IPS-18a (cell line): ENCODE measurements at regions not wholly inside any gene's neighbourhood (a gene's known extent, or its start where the extent isn't known, plus 50 kb on each side); places are given as distances from the start of the nearest gene placed in this dataset.

Source experiments
- H3K27ac ChIP-seq: one replicate; pipeline ENCODE4 v1.5.1; 2013; ENCODE audit warnings: low read length
- H3K27me3 ChIP-seq: one replicate; pipeline ENCODE4 v1.6.1; 2013; ENCODE audit warnings: mild to moderate bottlenecking, low read length; ENCODE audit not compliant: control insufficient read depth, insufficient read depth
- H3K36me3 ChIP-seq: one replicate; pipeline ENCODE4 v1.6.1; 2013; ENCODE audit warnings: low read depth, low read length; ENCODE audit not compliant: control insufficient read depth
- H3K4me1 ChIP-seq: one replicate; pipeline ENCODE4 v1.6.1; 2013; ENCODE audit warnings: low read depth, low read length; ENCODE audit not compliant: control insufficient read depth
- H3K4me3 ChIP-seq: one replicate; pipeline ENCODE4 v1.5.1; 2013; ENCODE audit warnings: low read length
- H3K9ac ChIP-seq: one replicate; pipeline ENCODE4 v1.6.1; 2013; ENCODE audit warnings: mild to moderate bottlenecking, low read length, moderate library complexity
- H3K9me3 ChIP-seq: one replicate; pipeline ENCODE4 v1.6.1; 2013; ENCODE audit warnings: low read depth, low read length; ENCODE audit not compliant: control insufficient read depth

DNA sequence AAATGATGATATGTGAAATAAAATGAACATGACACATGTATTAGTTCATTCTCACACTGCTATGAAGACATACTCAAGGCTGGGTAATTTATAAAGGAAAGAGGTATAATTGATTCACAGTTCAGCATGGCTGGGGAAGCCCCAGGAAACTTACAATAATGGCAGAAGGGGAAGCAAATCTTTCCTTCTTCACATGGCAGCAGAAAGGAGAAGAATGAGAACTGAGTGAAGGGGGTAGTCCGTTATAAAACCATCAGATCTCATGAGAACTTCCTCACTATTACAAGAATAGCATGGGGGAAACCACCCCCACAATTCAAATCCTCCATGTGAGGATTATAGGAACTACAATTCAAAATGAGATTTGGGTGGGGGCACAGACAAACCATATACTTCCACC lies 243.9 kb upstream of the GYPA start:
- Histone ChIP-seq H3K4me1 (no peaks in the 10 kb centered on the region), H3K9me3 (peaks cover 7% of the 10 kb centered on the region), H3K4me3 (no peak overlapping the region), H3K36me3 (no peaks in the 10 kb centered on the region), H3K27ac (no peak overlapping the region), H3K9ac (no peak overlapping the region), H3K27me3 (no peaks in the 10 kb centered on the region)

DNA sequence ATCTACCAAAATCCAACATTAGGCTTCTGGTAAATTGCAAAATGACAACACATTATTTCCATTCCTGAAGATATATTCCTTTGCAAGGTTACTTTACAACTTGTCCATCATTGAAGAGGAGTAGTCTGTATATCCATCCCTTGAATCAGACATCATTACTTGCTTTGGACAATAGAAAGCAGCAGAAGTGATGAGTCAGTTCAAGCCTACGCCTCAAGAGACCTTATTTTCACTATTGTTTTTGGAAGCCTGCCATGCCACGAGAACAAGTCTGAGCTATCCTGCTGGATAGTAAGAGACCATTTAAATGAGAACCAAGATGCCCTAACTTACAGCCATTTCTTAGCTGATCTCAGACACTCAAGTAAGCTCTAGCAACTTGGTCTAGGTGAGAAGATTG lies 246.0 kb upstream of the HHIP start:
- Histone ChIP-seq H3K4me3 (no peak overlapping the region), H3K27ac (no peak overlapping the region), H3K9ac (no peak overlapping the region), H3K36me3 (no peaks in the 10 kb centered on the region), H3K4me1 (no peaks in the 10 kb centered on the region), H3K27me3 (no peaks in the 10 kb centered on the region), H3K9me3 (no peaks in the 10 kb centered on the region)

DNA sequence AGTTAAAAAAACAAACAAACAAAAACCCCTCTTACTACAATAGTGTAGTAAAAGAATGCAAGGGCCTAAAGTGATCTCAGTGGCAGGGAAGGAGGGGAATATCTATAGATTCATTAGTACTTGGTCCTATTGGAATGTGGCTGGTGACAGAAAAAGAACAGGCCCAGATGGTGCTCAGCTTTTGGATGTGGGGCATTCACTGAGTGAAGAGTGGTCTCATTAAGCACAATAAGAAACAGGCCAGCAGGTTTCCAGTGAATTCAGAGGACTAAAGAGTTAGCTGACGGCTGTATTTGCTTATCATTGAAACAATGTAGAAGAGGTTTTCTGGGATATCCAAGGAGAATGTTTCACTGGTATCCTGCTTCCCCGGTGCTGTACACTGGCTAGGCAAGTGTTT lies 243.8 kb upstream of the HHIP start:
- Histone ChIP-seq H3K27me3 (no peaks in the 10 kb centered on the region), H3K9ac (no peak overlapping the region), H3K4me3 (no peak overlapping the region), H3K36me3 (no peaks in the 10 kb centered on the region), H3K27ac (no peak overlapping the region), H3K9me3 (no peaks in the 10 kb centered on the region), H3K4me1 (no peaks in the 10 kb centered on the region)

DNA sequence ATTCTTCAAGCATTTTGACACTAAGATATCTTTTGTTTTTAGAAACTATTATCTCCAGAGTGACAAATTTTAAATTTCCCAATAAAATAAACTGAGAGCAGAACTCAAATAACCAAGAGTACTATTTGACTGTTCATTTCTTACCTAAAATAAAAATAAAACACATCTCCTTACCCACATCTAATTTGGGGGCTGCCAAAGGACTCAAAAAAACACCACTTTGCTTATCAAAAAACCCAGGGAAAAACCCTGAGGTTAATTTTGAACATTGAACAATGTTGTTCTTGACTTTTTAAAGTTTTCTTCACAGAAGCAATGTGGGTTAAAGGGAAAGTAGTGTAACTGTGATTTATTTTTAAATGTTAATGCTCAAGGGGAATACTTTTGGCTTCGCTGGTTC lies 243.0 kb upstream of the HHIP start:
- H3K4me1 ChIP-seq: no peaks in the 10 kb centered on the region
- H3K36me3 ChIP-seq: no peaks in the 10 kb centered on the region
- H3K9me3 ChIP-seq: no peaks in the 10 kb centered on the region
- no peak overlapping the region for H3K27ac ChIP-seq
- H3K27me3 ChIP-seq: no peaks in the 10 kb centered on the region
- H3K4me3 ChIP-seq: no peak overlapping the region
- H3K9ac ChIP-seq: no peak overlapping the region

DNA sequence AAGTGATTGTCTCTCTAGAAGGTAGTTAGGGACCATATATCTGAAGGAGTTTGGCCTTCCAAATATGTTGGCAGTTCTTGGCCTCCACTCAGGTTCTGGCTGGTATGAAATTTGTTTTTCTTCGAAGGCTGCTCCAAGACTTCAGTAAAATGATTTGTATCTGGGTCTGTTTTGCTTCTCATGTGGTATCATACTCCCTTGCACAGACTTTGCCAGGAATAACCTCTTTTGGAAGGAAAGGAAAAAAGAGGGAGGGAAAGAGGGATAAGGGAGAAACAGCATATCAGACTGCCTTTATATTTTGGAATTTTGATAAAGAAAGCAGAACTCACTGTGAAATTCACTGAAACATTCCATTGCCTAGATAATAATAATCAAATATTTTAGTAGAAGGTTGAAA lies 242.1 kb upstream of the HHIP start:
- H3K9ac ChIP-seq: no peak overlapping the region
- H3K4me1 ChIP-seq: no peaks in the 10 kb centered on the region
- H3K4me3 ChIP-seq: no peak overlapping the region
- no peaks in the 10 kb centered on the region for H3K9me3 ChIP-seq
- H3K36me3 ChIP-seq: no peaks in the 10 kb centered on the region
- no peaks in the 10 kb centered on the region for H3K27me3 ChIP-seq
- H3K27ac ChIP-seq: no peak overlapping the region

DNA sequence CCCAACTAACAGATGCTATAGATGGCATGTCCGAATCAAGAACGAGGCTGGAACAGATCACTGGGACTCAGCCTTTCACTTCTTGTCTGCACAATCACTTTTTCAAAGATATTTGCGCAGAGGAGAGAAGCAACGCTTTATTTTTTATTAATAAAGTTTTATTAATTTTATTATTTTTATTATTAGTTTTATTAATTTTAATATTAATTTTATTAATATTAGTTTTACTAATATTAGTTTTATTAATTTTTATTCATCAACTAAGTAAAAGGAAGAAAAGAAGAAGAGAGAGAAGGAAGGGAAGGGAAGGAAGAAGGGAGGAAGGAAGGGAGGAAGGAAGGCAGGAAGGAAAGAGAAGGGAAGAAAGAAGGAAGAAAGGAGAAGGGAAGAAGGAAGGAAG lies 236.4 kb upstream of the HHIP start:
- Histone ChIP-seq H3K9ac (no peak overlapping the region), H3K36me3 (no peaks in the 10 kb centered on the region), H3K27me3 (no peaks in the 10 kb centered on the region)

DNA sequence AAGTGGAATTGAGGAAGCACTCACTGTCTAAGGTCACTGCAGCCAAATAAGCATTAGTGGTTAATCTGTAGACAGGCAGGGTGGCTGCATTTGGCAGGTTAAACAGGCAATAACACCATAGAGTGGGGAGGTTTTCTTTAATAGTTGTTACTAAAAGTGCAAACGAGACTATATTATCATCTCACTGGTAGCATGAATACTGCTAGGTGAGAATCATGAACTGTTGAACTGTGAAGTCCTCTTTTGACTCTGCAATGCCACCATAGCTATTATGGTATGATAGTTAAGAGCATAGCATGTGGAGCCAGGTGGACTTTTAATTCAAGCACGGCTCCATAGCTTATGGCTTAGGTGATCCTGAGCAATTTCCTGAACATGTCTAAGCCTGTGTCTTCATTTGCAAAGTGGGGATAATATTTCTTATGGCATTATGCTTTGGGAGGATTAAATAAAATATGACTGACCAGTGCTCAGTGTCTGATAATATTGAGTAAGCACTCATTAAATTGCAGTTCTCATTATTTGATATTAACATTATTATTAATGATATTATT lies 235.6 kb upstream of the HHIP start:
- no peaks in the 10 kb centered on the region for H3K36me3 ChIP-seq
- H3K27ac ChIP-seq: no peak overlapping the region
- H3K9ac ChIP-seq: no peak overlapping the region
- H3K4me1 ChIP-seq: no peaks in the 10 kb centered on the region
- no peak overlapping the region for H3K4me3 ChIP-seq
- no peaks in the 10 kb centered on the region for H3K9me3 ChIP-seq
- no peaks in the 10 kb centered on the region for H3K27me3 ChIP-seq

More for the DNA sequence above, 236.4 kb upstream of the HHIP start:
- Histone ChIP-seq H3K4me3 (no peak overlapping the region), H3K27ac (no peak overlapping the region), H3K4me1 (no peaks in the 10 kb centered on the region), H3K9me3 (no peaks in the 10 kb centered on the region)

DNA sequence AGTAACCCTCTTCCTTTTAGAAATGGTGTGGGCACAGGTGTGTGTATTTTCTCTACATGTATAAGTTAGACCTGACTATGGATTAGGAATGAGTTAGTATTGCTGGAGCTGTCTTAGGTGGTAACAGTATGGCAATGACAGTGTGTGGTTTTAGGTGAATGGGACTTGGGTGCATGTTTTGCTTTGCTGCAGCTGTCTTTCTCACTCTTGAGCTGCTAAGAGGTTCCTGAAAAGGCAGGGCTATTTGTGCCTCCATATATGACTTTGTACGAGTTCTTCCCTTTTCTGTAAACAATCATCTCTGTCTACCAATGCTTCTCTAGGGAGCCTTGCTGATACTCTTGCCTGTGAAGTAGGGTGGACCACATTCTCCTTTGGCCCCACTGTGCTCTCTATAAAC lies 234.8 kb upstream of the HHIP start:
- Histone ChIP-seq H3K27ac (no peak overlapping the region), H3K27me3 (no peaks in the 10 kb centered on the region), H3K4me1 (no peaks in the 10 kb centered on the region), H3K4me3 (no peak overlapping the region), H3K9ac (no peak overlapping the region), H3K9me3 (no peaks in the 10 kb centered on the region), H3K36me3 (no peaks in the 10 kb centered on the region)

DNA sequence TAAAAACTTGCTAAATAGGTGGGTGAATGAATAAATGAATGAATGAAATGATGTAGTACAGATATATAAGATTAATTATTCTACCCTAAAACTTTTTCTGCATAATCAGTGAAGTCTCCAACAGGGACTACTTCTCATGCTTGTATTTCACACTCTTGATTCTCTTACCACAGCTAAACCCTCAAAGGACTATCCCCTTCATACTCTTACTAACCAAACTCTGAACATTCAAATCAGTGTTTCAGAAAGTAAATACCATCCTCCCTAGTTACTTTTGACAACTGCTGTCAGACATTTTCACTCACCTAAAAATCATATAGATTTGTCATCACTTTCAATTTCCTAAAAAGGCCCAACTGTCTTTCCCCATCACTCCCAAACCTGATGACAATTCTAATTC lies 234.3 kb upstream of the HHIP start:
- no peaks in the 10 kb centered on the region for H3K4me1 ChIP-seq
- H3K27ac ChIP-seq: no peak overlapping the region
- H3K9ac ChIP-seq: no peak overlapping the region
- H3K27me3 ChIP-seq: no peaks in the 10 kb centered on the region
- no peaks in the 10 kb centered on the region for H3K9me3 ChIP-seq
- no peak overlapping the region for H3K4me3 ChIP-seq
- H3K36me3 ChIP-seq: no peaks in the 10 kb centered on the region

DNA sequence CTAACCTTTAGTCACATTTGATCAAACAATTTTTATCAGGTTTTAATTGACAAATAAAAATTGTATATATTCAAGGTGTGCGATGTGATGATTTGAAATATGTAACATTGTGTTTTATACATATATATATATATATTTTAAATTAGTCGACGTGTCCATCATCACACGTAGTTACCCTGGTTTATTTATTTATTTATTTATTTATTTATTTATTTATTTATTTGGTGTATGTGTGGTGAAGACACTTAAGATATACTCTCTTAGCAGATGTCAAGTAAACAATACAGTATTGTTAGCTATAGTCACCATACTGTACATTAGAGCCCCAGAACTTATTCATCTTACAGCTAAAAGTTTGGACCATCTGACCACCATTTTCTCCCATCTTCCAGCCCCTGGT lies 224.9 kb upstream of the HHIP start:
- Histone ChIP-seq H3K9me3 (no peaks in the 10 kb centered on the region), H3K9ac (no peak overlapping the region), H3K4me1 (peaks cover 6% of the 10 kb centered on the region), H3K4me3 (no peak overlapping the region), H3K27me3 (no peaks in the 10 kb centered on the region), H3K36me3 (no peaks in the 10 kb centered on the region), H3K27ac (no peak overlapping the region)

DNA sequence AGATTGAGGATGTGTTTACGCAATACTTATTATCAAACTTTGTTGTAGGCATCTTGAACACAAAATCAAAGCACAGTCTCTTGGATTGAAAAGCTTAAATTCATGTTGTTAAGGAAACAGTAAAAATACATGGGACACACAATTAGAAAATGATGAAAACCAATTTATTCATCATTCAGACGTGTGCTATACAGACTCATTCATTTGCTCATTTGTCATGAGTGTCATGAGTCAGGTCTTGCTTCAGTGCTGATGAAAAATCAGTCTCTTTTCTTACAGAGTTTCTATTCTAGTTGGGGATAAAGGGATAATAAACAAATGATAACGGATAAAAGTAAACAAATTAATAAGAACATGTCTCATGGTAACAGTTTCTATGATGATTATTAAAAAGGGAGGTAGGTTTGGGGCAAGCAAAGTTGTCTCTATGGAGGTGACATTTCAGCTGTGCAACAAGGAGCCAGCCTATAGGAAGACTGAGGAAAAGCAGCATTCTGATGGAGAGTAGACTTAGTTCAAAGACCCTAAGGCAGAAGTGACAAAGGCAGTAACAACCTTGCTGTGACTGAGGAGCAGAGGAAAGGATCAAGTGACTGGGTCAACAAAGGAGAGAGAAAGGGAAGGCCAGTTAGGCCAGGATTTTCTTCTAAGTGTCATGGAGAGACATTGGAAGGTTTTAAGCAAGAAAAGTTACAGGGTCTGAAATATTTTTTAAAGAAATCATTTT lies 224.0 kb upstream of the HHIP start:
- Histone ChIP-seq H3K4me1 (peaks cover 6% of the 10 kb centered on the region), H3K9ac (no peak overlapping the region)

DNA sequence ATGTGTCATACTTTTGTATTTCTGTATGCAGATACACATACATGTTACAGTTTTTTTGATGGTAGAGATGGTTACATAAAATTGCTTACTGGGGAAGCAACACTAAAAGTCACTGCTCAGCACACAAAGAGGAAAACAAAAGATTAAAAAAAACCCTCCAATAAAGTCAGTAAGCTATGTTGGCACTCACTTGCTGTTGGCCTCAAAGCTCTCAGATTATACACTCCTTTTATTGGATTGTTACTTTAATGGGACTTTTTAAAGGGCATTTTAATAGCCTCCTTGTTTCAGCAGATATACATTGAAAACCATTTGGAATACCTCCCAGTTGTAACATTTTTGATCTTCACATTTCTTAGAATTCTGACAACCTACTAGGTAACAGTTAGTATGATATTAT lies 222.0 kb upstream of the HHIP start:
- H3K27ac ChIP-seq: no peak overlapping the region
- no peaks in the 10 kb centered on the region for H3K36me3 ChIP-seq
- no peaks in the 10 kb centered on the region for H3K27me3 ChIP-seq
- H3K4me3 ChIP-seq: no peak overlapping the region
- no peaks in the 10 kb centered on the region for H3K9me3 ChIP-seq
- peaks cover 6% of the 10 kb centered on the region for H3K4me1 ChIP-seq
- H3K9ac ChIP-seq: no peak overlapping the region

More for the DNA sequence above, 224.0 kb upstream of the HHIP start:
- H3K27ac ChIP-seq: no peak overlapping the region
- no peak overlapping the region for H3K4me3 ChIP-seq
- no peaks in the 10 kb centered on the region for H3K9me3 ChIP-seq
- H3K36me3 ChIP-seq: no peaks in the 10 kb centered on the region
- no peaks in the 10 kb centered on the region for H3K27me3 ChIP-seq
